NT2/D1 (cell line): ENCODE measurements at regions not wholly inside any gene's neighbourhood (a gene's known extent, or its start where the extent isn't known, plus 50 kb on each side); places are given as distances from the start of the nearest gene placed in this dataset.

Source experiments
- DNase-seq: peaks from one replicate; pipeline ENCODE4 v3.0.0-alpha.2; 2011; ENCODE audit warnings: low read depth, low spot score
- H3K27me3 ChIP-seq: 2 replicates; pipeline ENCODE4 v1.6.0; 2011; ENCODE audit warnings: mild to moderate bottlenecking; ENCODE audit not compliant: insufficient read length, insufficient read depth
- H3K36me3 ChIP-seq: 2 replicates; pipeline ENCODE4 v1.6.1; 2011; ENCODE audit warnings: mild to moderate bottlenecking, low read length, mixed read lengths; ENCODE audit not compliant: insufficient read depth, insufficient read length
- H3K4me1 ChIP-seq: 2 replicates; pipeline ENCODE4 v1.5.1; 2011; ENCODE audit not compliant: insufficient read depth, insufficient read length
- H3K4me3 ChIP-seq: 2 replicates; pipeline ENCODE4 v1.5.1; 2011; ENCODE audit warnings: low read depth; ENCODE audit not compliant: insufficient read length
- H3K9ac ChIP-seq: 2 replicates; pipeline ENCODE4 v1.6.0; 2011; ENCODE audit warnings: low read depth; ENCODE audit not compliant: insufficient read length
- H3K9me3 ChIP-seq: 2 replicates; pipeline ENCODE4 v1.5.1; 2011; ENCODE audit warnings: mild to moderate bottlenecking, low read length; ENCODE audit not compliant: insufficient read depth
- SUZ12 ChIP-seq: IDR thresholded peaks from 2 replicates; pipeline ENCODE4 v1.6.1; 2011; ENCODE audit not compliant: insufficient read length, insufficient read depth; ENCODE audit errors: extremely low read depth
- YY1 ChIP-seq: IDR thresholded peaks from 2 replicates; pipeline ENCODE4 v1.6.1; 2011; ENCODE audit not compliant: insufficient read length, insufficient read depth
- ZNF274 ChIP-seq: IDR thresholded peaks from 2 replicates; pipeline ENCODE4 v1.6.1; 2011; ENCODE audit warnings: mild to moderate bottlenecking, low read depth, low read length

GRCh38 chr6:50936277-50936681, 117.6 kb downstream of the TFAP2B start:
- H3K9ac ChIP-seq = no peak overlapping the region
- no peaks in the 10 kb centered on the region for H3K9me3 ChIP-seq
- no peak overlapping the region for H3K4me3 ChIP-seq
- no peak for DNase-seq
- no peaks in the 10 kb centered on the region for H3K27me3 ChIP-seq
- no peaks in the 10 kb centered on the region for H3K4me1 ChIP-seq
- H3K36me3 ChIP-seq = no peaks in the 10 kb centered on the region
- no peak for TF ChIP-seq SUZ12
- TF ChIP-seq YY1 = no peak
- TF ChIP-seq ZNF274 = no peak

DNA sequence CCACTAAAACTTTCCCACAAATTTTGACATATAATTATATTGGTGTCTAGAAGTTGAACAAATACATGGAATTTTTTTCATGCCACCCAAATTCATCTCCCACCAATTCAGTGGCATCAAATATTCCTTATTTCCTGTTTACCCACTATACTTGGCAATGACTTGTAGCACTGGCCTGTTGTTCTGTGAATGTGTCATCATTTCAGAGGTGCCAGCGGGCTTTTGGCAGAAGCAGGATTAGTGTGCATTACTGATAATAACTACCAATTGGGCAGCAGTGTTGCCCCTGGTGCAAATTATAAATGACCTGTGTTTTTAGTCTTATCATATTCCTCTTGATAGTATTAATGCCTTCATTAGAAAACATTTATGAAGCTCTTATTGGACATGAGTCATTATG, 121.3 kb downstream of the TFAP2B start:
- no peak for DNase-seq
- TF ChIP-seq ZNF274 (no peak), YY1 (no peak), SUZ12 (no peak)
- Histone ChIP-seq H3K4me1 (no peaks in the 10 kb centered on the region), H3K36me3 (no peaks in the 10 kb centered on the region), H3K9me3 (no peaks in the 10 kb centered on the region), H3K9ac (no peak overlapping the region), H3K4me3 (no peak overlapping the region), H3K27me3 (no peaks in the 10 kb centered on the region)

DNA sequence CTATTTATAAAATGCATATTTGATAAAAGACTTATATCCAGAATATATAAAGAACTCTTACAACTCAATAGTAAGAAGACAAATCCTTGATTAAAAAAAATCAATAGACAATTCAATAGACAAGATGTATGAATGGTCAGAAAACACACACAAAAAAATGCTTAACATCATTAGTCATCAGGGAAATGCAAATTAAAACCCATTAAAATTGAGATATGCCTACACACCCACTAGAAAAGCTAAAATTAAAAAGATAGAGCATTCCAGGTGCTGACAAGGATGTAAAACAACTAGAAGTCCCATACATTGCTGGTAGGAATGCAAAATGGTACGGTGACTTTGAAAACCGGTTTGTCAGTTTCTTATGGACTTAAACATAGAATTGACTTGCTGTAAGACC, 127.1 kb downstream of the TFAP2B start:
- no peak overlapping the region for H3K4me3 ChIP-seq
- no peak for DNase-seq
- H3K27me3 ChIP-seq = no peaks in the 10 kb centered on the region
- H3K9ac ChIP-seq = no peak overlapping the region
- H3K9me3 ChIP-seq = no peaks in the 10 kb centered on the region
- no peaks in the 10 kb centered on the region for H3K36me3 ChIP-seq
- no peak for TF ChIP-seq ZNF274
- no peak for TF ChIP-seq YY1
- TF ChIP-seq SUZ12 = no peak
- no peaks in the 10 kb centered on the region for H3K4me1 ChIP-seq

DNA sequence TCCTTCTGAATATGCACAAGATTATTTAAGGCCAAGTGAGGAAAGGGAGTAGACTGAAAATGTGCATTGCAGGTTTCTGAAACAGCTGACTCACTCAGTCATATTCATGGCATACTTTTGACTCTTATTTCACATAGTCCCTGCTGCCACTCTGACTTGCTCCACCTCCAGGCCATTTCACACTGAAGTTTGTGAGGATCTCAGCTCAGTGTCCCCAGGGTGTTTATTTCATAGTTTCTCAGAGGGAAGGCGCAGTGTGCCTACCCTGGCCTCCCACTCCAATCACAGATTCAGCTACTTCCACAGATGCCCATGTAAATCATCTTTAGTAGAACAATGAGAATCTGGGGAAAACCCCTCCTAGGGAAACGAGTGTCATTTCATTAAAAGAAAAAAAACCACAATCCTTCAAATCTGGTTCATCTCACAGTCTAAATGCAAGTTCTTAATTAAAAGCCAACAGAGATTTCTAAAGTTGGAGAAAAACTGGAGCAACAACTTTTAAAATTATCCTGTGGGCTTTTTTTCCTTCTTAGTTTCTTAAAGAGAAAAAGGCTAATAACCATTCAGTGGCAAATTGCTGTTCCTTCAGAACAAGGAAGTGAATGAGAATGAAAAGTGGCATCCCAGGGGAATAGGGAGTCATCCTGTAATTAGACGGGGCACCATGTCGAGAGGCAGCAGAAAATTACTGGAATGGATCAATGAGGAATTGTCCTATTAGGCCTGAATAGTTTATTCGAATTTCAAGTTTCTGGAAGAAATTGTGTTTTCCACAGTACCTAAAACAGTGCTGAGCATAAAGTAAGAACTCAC, 133.6 kb downstream of the TFAP2B start:
- H3K36me3 ChIP-seq = no peaks in the 10 kb centered on the region
- H3K4me1 ChIP-seq = no peaks in the 10 kb centered on the region
- H3K27me3 ChIP-seq = no peaks in the 10 kb centered on the region
- no peak overlapping the region for H3K9ac ChIP-seq
- no peak for DNase-seq
- no peaks in the 10 kb centered on the region for H3K9me3 ChIP-seq
- TF ChIP-seq SUZ12 (no peak), YY1 (no peak), ZNF274 (no peak)
- no peak overlapping the region for H3K4me3 ChIP-seq

- Histone ChIP-seq H3K4me1 (no peaks in the 10 kb centered on the region), H3K9me3 (no peaks in the 10 kb centered on the region), H3K27me3 (no peaks in the 10 kb centered on the region), H3K36me3 (no peaks in the 10 kb centered on the region), H3K4me3 (no peak overlapping the region), H3K9ac (no peak overlapping the region)
- TF ChIP-seq ZNF274 = no peak
- no peak for TF ChIP-seq YY1
- TF ChIP-seq SUZ12 = no peak
- no peak for DNase-seq
Observed at GRCh38 chr6:50956014-50956413, 137.3 kb downstream of the TFAP2B start.

- Histone ChIP-seq H3K9ac (no peak overlapping the region), H3K27me3 (no peaks in the 10 kb centered on the region), H3K36me3 (no peaks in the 10 kb centered on the region), H3K4me3 (no peak overlapping the region), H3K4me1 (no peaks in the 10 kb centered on the region), H3K9me3 (no peaks in the 10 kb centered on the region)
- DNase-seq = no peak
- no peak for TF ChIP-seq ZNF274
- TF ChIP-seq YY1 = no peak
- TF ChIP-seq SUZ12 = no peak
Observed at GRCh38 chr6:50958148-50958697, 139.6 kb downstream of the TFAP2B start.

- H3K27me3 ChIP-seq = no peaks in the 10 kb centered on the region
- H3K9ac ChIP-seq = no peak overlapping the region
- H3K4me3 ChIP-seq = no peak overlapping the region
- H3K4me1 ChIP-seq = no peaks in the 10 kb centered on the region
- H3K9me3 ChIP-seq = no peaks in the 10 kb centered on the region
- no peak for DNase-seq
- no peaks in the 10 kb centered on the region for H3K36me3 ChIP-seq
- no peak for TF ChIP-seq YY1
- no peak for TF ChIP-seq ZNF274
- no peak for TF ChIP-seq SUZ12
Observed at GRCh38 chr6:50959081-50959641, 140.5 kb downstream of the TFAP2B start.

DNA sequence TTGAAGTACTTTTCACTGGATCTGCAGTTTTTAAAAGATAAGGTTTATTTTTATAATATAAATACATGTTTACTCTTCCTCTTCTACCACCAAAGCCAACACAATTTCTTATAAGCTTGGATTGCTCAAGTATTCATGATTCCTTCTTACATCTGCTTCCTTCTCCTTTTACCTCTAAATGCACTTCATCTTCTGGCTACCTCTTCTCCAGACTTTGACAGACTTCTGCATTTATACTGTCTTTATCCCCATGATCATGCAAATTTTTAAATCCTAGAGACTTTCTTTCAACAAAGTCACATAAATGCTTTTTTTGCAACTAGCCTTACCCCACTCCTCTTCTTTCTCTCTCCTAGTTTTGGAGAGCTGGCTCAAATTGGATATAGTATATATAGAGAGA, 142.9 kb downstream of the TFAP2B start:
- H3K9me3 ChIP-seq = no peaks in the 10 kb centered on the region
- no peak overlapping the region for H3K9ac ChIP-seq
- no peaks in the 10 kb centered on the region for H3K27me3 ChIP-seq
- H3K36me3 ChIP-seq = no peaks in the 10 kb centered on the region
- H3K4me3 ChIP-seq = no peak overlapping the region
- TF ChIP-seq ZNF274 = no peak
- TF ChIP-seq SUZ12 = no peak
- no peak for TF ChIP-seq YY1
- no peak for DNase-seq
- no peaks in the 10 kb centered on the region for H3K4me1 ChIP-seq
